ENCODE measurements at regions not wholly inside any gene's neighbourhood (a gene's known extent, or its start where the extent isn't known, plus 50 kb on each side); places are given as distances from the start of the nearest gene placed in this dataset.

- ATAC-seq: no peak
- intact Hi-C loops (cut with DNase I, micrococcal nuclease): no loop called here
- no peak for DNase-seq
Measured at GRCh38 chr4:113849771-113850170, 88.2 kb upstream of the CAMK2D start.

GRCh38 chr4:113847710-113848109 is 86.2 kb upstream of the CAMK2D start:
- intact Hi-C loops (cut with DNase I, micrococcal nuclease): no loop called here
- ATAC-seq (no peak), DNase-seq (no peak)

GRCh38 chr4:113846433-113846832 is 84.9 kb upstream of the CAMK2D start:
- DNase-seq (no peak), ATAC-seq (no peak)
- intact Hi-C loops (cut with DNase I, micrococcal nuclease): no loop called here

GRCh38 chr4:113845138-113845537 is 83.6 kb upstream of the CAMK2D start:
- intact Hi-C loops (cut with DNase I, micrococcal nuclease): no loop called here
- ATAC-seq: no peak
- DNase-seq: no peak

GRCh38 chr4:113844369-113844768 is 82.8 kb upstream of the CAMK2D start:
- intact Hi-C loops (cut with DNase I, micrococcal nuclease): no loop called here
- ATAC-seq (no peak), DNase-seq (no peak)

- intact Hi-C loops (cut with DNase I, micrococcal nuclease): no loop called here
- DNase-seq: no peak
- no peak for ATAC-seq
Measured at GRCh38 chr4:113840861-113841260, 79.3 kb upstream of the CAMK2D start.

- ATAC-seq (no peak), DNase-seq (no peak)
- intact Hi-C loops (cut with DNase I, micrococcal nuclease): no loop called here
Measured at GRCh38 chr4:113838460-113838859, 76.9 kb upstream of the CAMK2D start.

GRCh38 chr4:113837397-113837796 is 75.9 kb upstream of the CAMK2D start:
- no peak for ATAC-seq

GRCh38 chr4:113835005-113835404 is 73.5 kb upstream of the CAMK2D start:
- DNase-seq: no peak
- intact Hi-C loops (cut with DNase I, micrococcal nuclease): no loop called here

More at GRCh38 chr4:113837397-113837796, 75.9 kb upstream of the CAMK2D start:
- intact Hi-C loops (cut with DNase I, micrococcal nuclease): no loop called here
- DNase-seq: no peak

GRCh38 chr4:113834298-113834697 is 72.8 kb upstream of the CAMK2D start:
- ATAC-seq (no peak), DNase-seq (no peak)
- intact Hi-C loops (cut with DNase I, micrococcal nuclease): no loop called here

More at GRCh38 chr4:113835005-113835404, 73.5 kb upstream of the CAMK2D start:
- ATAC-seq: no peak

- intact Hi-C loops (cut with DNase I, micrococcal nuclease): no loop called here
- no peak for DNase-seq
- no peak for ATAC-seq
Measured at GRCh38 chr4:113832803-113833202, 71.3 kb upstream of the CAMK2D start.

GRCh38 chr4:113831457-113831856 is 69.9 kb upstream of the CAMK2D start:
- no peak for ATAC-seq
- DNase-seq: no peak
- intact Hi-C loops (cut with DNase I, micrococcal nuclease): no loop called here

- intact Hi-C loops (cut with DNase I, micrococcal nuclease): no loop called here
- DNase-seq: no peak
- no peak for ATAC-seq
Measured at GRCh38 chr4:113828702-113829101, 67.2 kb upstream of the CAMK2D start.

- DNase-seq (no peak), ATAC-seq (no peak)
- intact Hi-C loops (cut with DNase I, micrococcal nuclease): no loop called here
Measured at GRCh38 chr4:113827285-113827684, 65.7 kb upstream of the CAMK2D start.

GRCh38 chr4:113826421-113826820 is 64.9 kb upstream of the CAMK2D start:
- ATAC-seq (no peak), DNase-seq (no peak)
- intact Hi-C loops (cut with DNase I, micrococcal nuclease): no loop called here

GRCh38 chr4:113825272-113825671 is 63.7 kb upstream of the CAMK2D start:
- intact Hi-C loops (cut with DNase I, micrococcal nuclease): no loop called here
- no peak for ATAC-seq
- DNase-seq: no peak

GRCh38 chr4:113824396-113824795 is 62.9 kb upstream of the CAMK2D start:
- DNase-seq (no peak), ATAC-seq (no peak)
- intact Hi-C loops (cut with DNase I, micrococcal nuclease): no loop called here

- intact Hi-C loops (cut with DNase I, micrococcal nuclease): no loop called here
- no peak for ATAC-seq
- DNase-seq: no peak
Measured at GRCh38 chr4:113823291-113823659, 61.7 kb upstream of the CAMK2D start.

- no peak for DNase-seq
- intact Hi-C loops (cut with DNase I, micrococcal nuclease): no loop called here
- ATAC-seq: no peak
Measured at GRCh38 chr4:113822555-113823290, 61.2 kb upstream of the CAMK2D start.

GRCh38 chr4:113821856-113822255 is 60.3 kb upstream of the CAMK2D start:
- no peak for DNase-seq
- intact Hi-C loops (cut with DNase I, micrococcal nuclease): no loop called here
- no peak for ATAC-seq

GRCh38 chr4:113820108-113820507 is 58.6 kb upstream of the CAMK2D start:
- DNase-seq (no peak), ATAC-seq (peak; percentile 68)
- intact Hi-C loops (cut with DNase I, micrococcal nuclease): no loop called here

Measured in left colon (tissue), 2 donors.